Neural crest cell (in vitro differentiated cells): ENCODE measurements at regions not wholly inside any gene's neighbourhood (a gene's known extent, or its start where the extent isn't known, plus 50 kb on each side); places are given as distances from the start of the nearest gene placed in this dataset.

ENCODE experiments used
- DNase-seq: peaks from one replicate; pipeline ENCODE4 v3.0.0; 2021; ENCODE audit warnings: low read depth, mixed read lengths, low spot score
- H3K27ac Mint-ChIP-seq: one replicate; pipeline ENCODE4 v1.8.0; 2021; ENCODE audit warnings: mild to moderate bottlenecking, mixed read lengths; ENCODE audit not compliant: unreplicated experiment
- H3K27me3 Mint-ChIP-seq: 2 replicates; pipeline ENCODE4 v1.8.0; 2021; ENCODE audit warnings: low read depth, mild to moderate bottlenecking, mixed read lengths
- H3K36me3 Mint-ChIP-seq: 2 replicates; pipeline ENCODE4 v1.8.0; 2021; ENCODE audit warnings: low read depth, mild to moderate bottlenecking, mixed read lengths
- H3K4me1 Mint-ChIP-seq: 2 replicates; pipeline ENCODE4 v1.8.0; 2021; ENCODE audit warnings: mixed read lengths
- H3K4me3 Mint-ChIP-seq: one replicate; pipeline ENCODE4 v1.8.0; 2021; ENCODE audit warnings: mild to moderate bottlenecking, mixed read lengths
- H3K9me3 Mint-ChIP-seq: 2 replicates; pipeline ENCODE4 v1.8.0; 2021; ENCODE audit warnings: mixed read lengths
- CTCF ChIP-seq: fragments of 200-600 bp; sonication (generic); conservative IDR thresholded peaks from 2 replicates; pipeline ENCODE4 v1.5.0; 2021; ENCODE audit warnings: antibody characterized with exemption, mild to moderate bottlenecking

GRCh38 chr1:195336812-195337211 lies 1271.4 kb downstream of the KCNT2 start:
- no peaks in the 10 kb centered on the region for H3K27me3 Mint-ChIP-seq
- TF ChIP-seq CTCF = no peak
- no peak for DNase-seq
- peaks cover 2% of the 10 kb centered on the region for H3K9me3 Mint-ChIP-seq
- peaks cover 5% of the 10 kb centered on the region for H3K4me1 Mint-ChIP-seq
- H3K27ac Mint-ChIP-seq = no peak overlapping the region
- H3K4me3 Mint-ChIP-seq = no peak overlapping the region
- no peaks in the 10 kb centered on the region for H3K36me3 Mint-ChIP-seq

DNA sequence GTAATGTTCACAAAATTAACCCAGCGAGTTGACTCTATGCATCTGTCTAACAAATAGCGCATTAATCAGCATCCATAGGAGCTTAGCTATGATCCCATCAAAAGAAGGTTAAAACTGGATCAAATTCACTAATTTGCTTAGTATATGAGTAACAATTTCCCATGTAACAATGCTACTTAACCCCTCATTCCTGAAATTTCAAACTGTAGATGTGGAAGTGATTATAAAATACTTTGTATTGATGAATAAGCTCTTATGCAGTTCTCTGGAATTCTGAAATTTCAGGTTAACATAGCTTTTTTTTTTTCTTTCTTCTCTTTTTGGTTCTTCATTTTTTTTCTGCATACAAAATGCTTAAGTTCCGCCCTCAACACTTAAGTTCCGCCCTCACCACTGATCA lies 1272.7 kb downstream of the KCNT2 start:
- Mint-ChIP-seq H3K4me3 (no peak overlapping the region), H3K9me3 (peaks cover 2% of the 10 kb centered on the region), H3K36me3 (no peaks in the 10 kb centered on the region), H3K27ac (no peak overlapping the region), H3K4me1 (peaks cover 5% of the 10 kb centered on the region), H3K27me3 (no peaks in the 10 kb centered on the region)
- TF ChIP-seq CTCF = no peak
- DNase-seq = no peak

- TF ChIP-seq CTCF = no peak
- no peak for DNase-seq
- Mint-ChIP-seq H3K36me3 (no peaks in the 10 kb centered on the region), H3K27me3 (no peaks in the 10 kb centered on the region), H3K9me3 (peaks cover 2% of the 10 kb centered on the region), H3K27ac (no peak overlapping the region), H3K4me3 (no peak overlapping the region), H3K4me1 (peaks cover 5% of the 10 kb centered on the region)
These were observed 1276.1 kb downstream of the KCNT2 start for GRCh38 chr1:195332102-195332501.

GRCh38 chr1:195328681-195329080 lies 1279.6 kb downstream of the KCNT2 start:
- no peak for TF ChIP-seq CTCF
- Mint-ChIP-seq H3K4me3 (no peak overlapping the region), H3K4me1 (no peaks in the 10 kb centered on the region), H3K36me3 (no peaks in the 10 kb centered on the region), H3K27me3 (no peaks in the 10 kb centered on the region), H3K9me3 (no peaks in the 10 kb centered on the region), H3K27ac (no peak overlapping the region)
- DNase-seq = no peak

GRCh38 chr1:195328102-195328501 lies 1280.1 kb downstream of the KCNT2 start:
- Mint-ChIP-seq H3K36me3 (no peaks in the 10 kb centered on the region), H3K9me3 (no peaks in the 10 kb centered on the region), H3K4me1 (no peaks in the 10 kb centered on the region), H3K4me3 (no peak overlapping the region), H3K27ac (no peak overlapping the region), H3K27me3 (no peaks in the 10 kb centered on the region)
- no peak for DNase-seq
- no peak for TF ChIP-seq CTCF

DNA sequence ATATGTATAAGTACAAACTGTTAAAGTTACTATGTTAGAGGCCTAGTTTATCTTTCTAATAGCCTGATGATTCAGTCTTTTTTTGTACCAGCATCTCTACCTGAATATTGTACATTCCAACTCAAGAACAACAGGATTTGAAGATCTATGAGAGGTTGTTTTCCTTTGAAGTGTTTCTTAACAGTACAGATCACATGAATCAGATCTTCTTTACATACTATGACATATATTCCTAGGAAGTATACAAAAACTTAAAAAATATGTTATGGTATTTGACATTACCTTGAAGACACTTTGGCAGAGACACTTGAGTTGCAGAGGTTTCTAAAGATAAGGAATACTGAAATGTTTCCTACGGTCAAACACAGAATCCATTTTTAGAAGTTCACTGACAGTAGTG lies 1280.9 kb downstream of the KCNT2 start:
- no peak overlapping the region for H3K27ac Mint-ChIP-seq
- H3K36me3 Mint-ChIP-seq = no peaks in the 10 kb centered on the region
- no peaks in the 10 kb centered on the region for H3K4me1 Mint-ChIP-seq
- no peaks in the 10 kb centered on the region for H3K27me3 Mint-ChIP-seq
- H3K4me3 Mint-ChIP-seq = no peak overlapping the region
- no peaks in the 10 kb centered on the region for H3K9me3 Mint-ChIP-seq
- no peak for DNase-seq
- no peak for TF ChIP-seq CTCF
